Tibial artery (tissue), 4 donors: ENCODE measurements at regions not wholly inside any gene's neighbourhood (a gene's known extent, or its start where the extent isn't known, plus 50 kb on each side); places are given as distances from the start of the nearest gene placed in this dataset.

Experiments
- DNase-seq, 2 donors: peaks; one replicate each; pipeline ENCODE4 v3.0.0-alpha.2; 2019
- H3K27ac ChIP-seq, 2 donors: fragments of 200-600 bp; sonication (generic) in 1 of 2; 1 replicate in 1 of 2; 2 replicates in 1 of 2; pipeline ENCODE4 v1.5.1; 2018 to 2019; ENCODE audit warnings: mild to moderate bottlenecking in 1 of 2
- H3K27me3 ChIP-seq, 2 donors: fragments of 200-600 bp; sonication (generic) in 1 of 2; one replicate each; pipeline versions ENCODE4 v1.5.1 to v1.6.0; 2016 to 2019
- H3K36me3 ChIP-seq, 3 donors: fragments of 200-600 bp; sonication (generic) in 2 of 3; one replicate each; pipeline ENCODE4 v1.5.1; 2016 to 2019; ENCODE audit warnings: mild to moderate bottlenecking in 2 of 3
- H3K4me1 ChIP-seq, 4 donors: fragments of 200-600 bp; sonication (generic) in 2 of 4; 1 replicate in 3 of 4; 2 replicates in 1 of 4; pipeline ENCODE4 v1.5.1; 2016 to 2019
- H3K4me3 ChIP-seq, 2 donors: fragments of 200-600 bp; sonication (generic) in 1 of 2; 1 replicate in 1 of 2; 2 replicates in 1 of 2; pipeline ENCODE4 v1.5.1; 2018 to 2019; ENCODE audit warnings: mild to moderate bottlenecking in 2 of 2
- H3K9me3 ChIP-seq, 3 donors: fragments of 200-600 bp; sonication (generic) in 1 of 3; one replicate each; pipeline ENCODE4 v1.5.1; 2016 to 2019
- CTCF ChIP-seq, 2 experiments: fragments of 200-600 bp in 1 of 2; fragments of 450-650 bp in 1 of 2; IDR thresholded peaks; one replicate each; pipeline ENCODE4 v1.5.1; 2017 to 2019; ENCODE audit warnings: antibody characterized with exemption in 2 of 2, mild to moderate bottlenecking in 1 of 2, moderate library complexity in 1 of 2
- intact Hi-C: fragments of 100-400 bp; cut with DNase I; formaldehyde crosslinking; loops from one replicate; pipeline ENCODE4 v1.15.0; 2023; ENCODE audit warnings: low total_unique reads

- intact Hi-C loops = no loop called here
- TF ChIP-seq CTCF (IDR thresholded peaks at IDR 0.05) = no peak
- Histone ChIP-seq H3K27ac (no peak overlapping the region), H3K4me1 (peaks cover 0 to 31% (median 8%) of the 10 kb centered on the region in 4 donors), H3K36me3 (no peaks in the 10 kb centered on the region), H3K9me3 (no peaks in the 10 kb centered on the region), H3K27me3 (no peaks in the 10 kb centered on the region), H3K4me3 (no peak overlapping the region)
- DNase-seq = no peak
Observed at GRCh38 chr11:15780382-15780781, 576.0 kb downstream of the SOX6 start.

GRCh38 chr11:15780837-15781236 lies 575.5 kb downstream of the SOX6 start:
- Histone ChIP-seq H3K4me1 (peaks cover 0 to 26% (median 8%) of the 10 kb centered on the region in 4 donors), H3K27me3 (no peaks in the 10 kb centered on the region), H3K4me3 (no peak overlapping the region), H3K27ac (no peak overlapping the region), H3K36me3 (no peaks in the 10 kb centered on the region), H3K9me3 (no peaks in the 10 kb centered on the region)
- no peak for DNase-seq
- intact Hi-C loops = no loop called here
- no peak for TF ChIP-seq CTCF (IDR thresholded peaks at IDR 0.05)

- Histone ChIP-seq H3K36me3 (no peaks in the 10 kb centered on the region), H3K4me1 (peaks cover 0 to 20% (median 8%) of the 10 kb centered on the region in 4 donors), H3K27me3 (no peaks in the 10 kb centered on the region), H3K4me3 (no peak overlapping the region), H3K9me3 (no peaks in the 10 kb centered on the region), H3K27ac (no peak overlapping the region)
- no peak for DNase-seq
- TF ChIP-seq CTCF (IDR thresholded peaks at IDR 0.05) = no peak
- intact Hi-C loops = no loop called here
Observed at GRCh38 chr11:15783619-15784018, 572.7 kb downstream of the SOX6 start.

GRCh38 chr11:15793043-15793996 lies 563.0 kb downstream of the SOX6 start:
- peaks cover 0 to 4% (median 0%) of the 10 kb centered on the region in 3 donors for H3K9me3 ChIP-seq
- H3K4me3 ChIP-seq = no peak overlapping the region
- H3K36me3 ChIP-seq = no peaks in the 10 kb centered on the region
- intact Hi-C loops = no loop called here
- no peak for DNase-seq
- H3K27me3 ChIP-seq = no peaks in the 10 kb centered on the region
- H3K4me1 ChIP-seq = peaks cover 0 to 4% (median 1%) of the 10 kb centered on the region in 4 donors
- TF ChIP-seq CTCF (IDR thresholded peaks at IDR 0.05) = no peak
- peak overlapping the region; percentile 18 to 58 for H3K27ac ChIP-seq

GRCh38 chr11:15794361-15795150 lies 561.8 kb downstream of the SOX6 start:
- Histone ChIP-seq H3K27me3 (no peaks in the 10 kb centered on the region), H3K4me3 (no peak overlapping the region), H3K36me3 (no peaks in the 10 kb centered on the region), H3K9me3 (peaks cover 0 to 4% (median 0%) of the 10 kb centered on the region in 3 donors), H3K4me1 (peaks cover 0 to 5% (median 2%) of the 10 kb centered on the region in 4 donors), H3K27ac (no peak overlapping the region)
- no peak for DNase-seq
- TF ChIP-seq CTCF (IDR thresholded peaks at IDR 0.05) = no peak
- intact Hi-C loops = no loop called here
